HUDEP-2 (cell line): ENCODE measurements at regions not wholly inside any gene's neighbourhood (a gene's known extent, or its start where the extent isn't known, plus 50 kb on each side); places are given as distances from the start of the nearest gene placed in this dataset.
"Not testable (repeated sequence)": the region's sequence is repeated elsewhere in the genome, so short reads cannot be mapped to it uniquely, and the experiment has no call there.

Experiments
- DNase-seq, 76 experiments: peaks; one replicate each; lab custom pipeline; 2025; ENCODE audit not compliant: unreplicated experiment in 76 of 76; lab: John Stamatoyannopoulos, UW

DNA sequence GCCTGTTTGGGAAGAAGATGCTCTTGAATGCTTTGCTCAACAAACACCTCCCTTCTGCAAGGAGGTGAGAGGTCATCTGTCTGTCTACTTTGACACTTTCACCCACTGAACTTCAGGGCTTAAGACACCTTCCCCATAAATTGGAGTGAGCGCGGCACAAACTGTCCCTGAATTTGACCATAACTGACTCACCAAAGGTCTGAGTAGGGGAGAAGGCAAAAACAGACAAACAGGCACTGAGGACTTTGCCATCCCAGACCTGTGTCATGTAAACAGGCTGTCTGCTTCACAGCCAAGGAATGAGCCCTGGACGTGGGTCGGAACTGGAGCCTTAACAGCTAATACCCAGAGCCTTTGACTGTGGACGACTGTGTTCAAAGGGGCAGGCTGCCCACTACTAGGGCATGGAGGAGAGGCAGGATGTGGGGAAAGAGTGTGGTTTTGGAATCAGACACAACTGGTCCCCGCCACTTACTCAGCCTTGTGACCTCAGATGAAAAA lies 320.9 kb upstream of the KLF4 start:
- no peak for DNase-seq

DNA sequence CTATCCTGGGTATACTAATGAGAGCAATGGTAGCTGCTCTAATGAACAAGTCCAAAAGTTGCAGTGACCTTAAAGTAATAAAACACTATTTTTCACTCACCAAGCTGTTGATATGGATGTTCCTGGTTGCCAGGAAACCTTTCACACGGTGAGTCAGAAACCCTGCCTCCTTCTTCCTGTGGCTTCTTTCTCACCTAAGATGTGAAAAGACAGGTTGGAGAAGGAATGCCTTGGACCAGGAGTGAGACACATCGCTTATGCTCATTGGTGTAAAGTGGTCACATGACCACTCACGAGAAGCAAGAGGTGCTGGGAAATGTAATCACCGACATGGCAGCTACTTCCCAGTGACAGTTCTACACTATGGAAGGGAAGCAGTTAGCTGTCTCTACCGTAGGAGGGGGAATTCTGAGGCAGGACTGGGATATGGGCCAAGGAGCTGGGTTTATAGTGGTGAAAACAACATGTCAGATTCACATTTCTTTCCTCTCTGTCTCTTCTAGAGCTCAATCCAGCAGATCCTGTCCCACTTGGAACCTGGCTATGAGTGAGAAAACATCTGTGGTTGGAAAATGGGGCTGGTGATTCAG lies 320.4 kb upstream of the KLF4 start:
- no peak for DNase-seq

DNA sequence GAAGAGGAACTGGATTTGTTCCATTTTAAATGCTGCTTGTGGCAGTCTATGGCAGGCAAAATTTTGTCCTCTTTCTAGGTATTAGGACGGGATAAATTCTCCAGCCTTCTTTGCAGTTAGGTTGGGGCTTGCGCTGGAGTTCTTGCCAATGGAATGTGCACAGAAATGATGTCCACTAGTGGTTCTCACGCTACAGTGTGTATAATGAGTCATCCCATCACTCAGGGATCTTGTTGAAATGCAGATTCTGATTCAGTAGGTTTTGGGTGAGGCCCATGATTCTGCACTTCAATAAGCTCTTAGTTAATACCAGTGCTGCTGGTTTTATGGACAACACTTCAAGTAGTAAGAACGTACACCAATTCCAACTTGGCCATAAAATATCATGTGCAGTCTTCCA lies 317.6 kb upstream of the KLF4 start:
- no peak for DNase-seq

DNA sequence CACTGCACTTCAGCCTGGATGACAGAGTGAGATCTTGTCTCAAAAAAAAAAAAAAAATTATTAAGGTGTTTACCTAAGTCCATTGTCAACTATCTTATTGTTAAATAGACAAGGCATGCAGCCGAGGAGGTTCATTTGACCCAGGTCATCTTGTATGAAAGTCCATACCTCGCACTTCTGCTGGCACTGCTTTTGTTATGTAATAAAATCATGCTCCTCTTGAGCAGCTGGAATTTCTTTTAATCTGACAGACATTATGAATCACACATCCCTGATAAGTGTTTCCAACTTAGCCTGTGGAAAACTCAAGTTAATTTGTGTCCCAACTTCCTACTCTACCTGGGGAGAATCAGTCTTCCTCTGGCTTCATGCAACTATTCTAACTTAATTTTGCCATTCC lies 315.6 kb upstream of the KLF4 start:
- DNase-seq = no peak

DNA sequence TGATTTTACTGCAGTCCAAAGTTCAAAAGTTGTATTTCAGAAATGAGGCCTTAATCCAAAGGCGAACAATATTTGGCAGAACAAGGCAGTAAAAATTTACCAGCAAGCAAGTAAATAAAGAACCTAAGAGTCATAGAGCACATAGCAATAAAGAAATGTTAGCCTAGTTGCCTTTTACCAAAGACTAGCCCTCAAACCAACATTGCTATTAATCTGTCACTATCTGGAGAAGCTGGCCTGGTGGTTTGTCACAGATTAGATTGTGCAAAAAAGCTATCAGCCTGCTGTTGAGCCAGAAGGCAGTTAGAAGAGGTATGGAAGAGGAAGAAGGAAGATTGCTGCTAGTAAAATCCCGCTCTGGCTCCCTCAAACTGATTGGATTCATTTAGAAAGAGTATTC lies 304.7 kb upstream of the KLF4 start:
- peak in 34 of 76 experiments; percentile 1 to 57 (median 14) for DNase-seq

DNA sequence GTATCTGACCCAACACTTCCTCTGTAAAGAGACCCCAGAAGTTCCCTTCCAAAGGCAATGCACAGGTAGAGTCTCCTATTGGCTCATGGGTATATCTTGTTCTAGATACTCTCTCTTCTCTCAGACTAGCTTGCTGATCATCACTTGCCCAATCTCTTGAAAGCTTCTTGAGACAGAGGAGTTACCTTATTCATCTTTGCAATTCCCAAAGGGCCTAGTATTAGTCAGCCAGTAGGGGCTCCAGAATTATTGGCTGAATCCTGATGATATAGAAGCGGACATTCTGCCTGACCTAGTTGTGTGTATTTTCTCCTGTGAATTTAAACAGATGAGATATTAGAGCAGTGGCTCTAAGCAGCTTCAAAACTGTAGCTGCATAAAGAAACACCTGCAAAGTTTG lies 304.0 kb upstream of the KLF4 start:
- DNase-seq = no peak

DNA sequence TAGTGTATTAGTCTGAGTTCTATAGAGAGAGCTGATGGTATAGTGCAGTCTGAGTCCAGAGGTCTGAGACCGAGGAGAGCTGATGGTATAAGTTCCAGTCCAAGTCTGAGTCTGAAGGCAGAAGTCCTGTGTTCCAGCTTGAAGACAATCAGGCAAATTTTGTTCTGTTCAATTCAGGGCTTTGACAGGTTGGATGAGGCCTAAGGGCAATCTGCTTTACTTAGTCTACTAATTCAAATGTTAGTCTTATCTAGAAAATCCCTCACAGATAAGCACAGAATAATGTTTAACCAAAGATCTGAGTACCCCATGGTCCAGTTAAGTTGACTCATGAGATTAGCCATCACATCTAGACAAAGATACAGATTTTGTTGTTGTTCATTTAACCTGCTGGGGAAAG lies 303.0 kb upstream of the KLF4 start:
- DNase-seq = no peak

DNA sequence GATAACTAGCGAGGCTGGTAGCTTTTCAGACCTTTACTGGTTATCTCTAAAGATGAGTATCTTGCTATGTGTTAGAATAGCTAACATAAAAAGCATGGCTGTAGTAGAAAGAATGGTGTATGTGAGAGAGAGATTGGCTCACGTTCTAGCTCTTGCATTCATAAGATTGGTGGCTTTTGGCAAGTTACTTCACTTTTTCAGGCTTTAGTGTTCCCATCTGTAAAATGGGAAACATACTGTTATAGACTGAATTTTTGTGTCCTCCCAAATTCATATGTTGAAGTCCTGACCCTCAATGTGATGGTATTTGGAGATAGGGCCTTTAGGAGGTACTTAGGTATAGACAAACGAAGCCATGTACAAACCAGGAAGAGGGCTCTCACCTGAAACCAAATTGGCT lies 302.4 kb upstream of the KLF4 start:
- no peak for DNase-seq

DNA sequence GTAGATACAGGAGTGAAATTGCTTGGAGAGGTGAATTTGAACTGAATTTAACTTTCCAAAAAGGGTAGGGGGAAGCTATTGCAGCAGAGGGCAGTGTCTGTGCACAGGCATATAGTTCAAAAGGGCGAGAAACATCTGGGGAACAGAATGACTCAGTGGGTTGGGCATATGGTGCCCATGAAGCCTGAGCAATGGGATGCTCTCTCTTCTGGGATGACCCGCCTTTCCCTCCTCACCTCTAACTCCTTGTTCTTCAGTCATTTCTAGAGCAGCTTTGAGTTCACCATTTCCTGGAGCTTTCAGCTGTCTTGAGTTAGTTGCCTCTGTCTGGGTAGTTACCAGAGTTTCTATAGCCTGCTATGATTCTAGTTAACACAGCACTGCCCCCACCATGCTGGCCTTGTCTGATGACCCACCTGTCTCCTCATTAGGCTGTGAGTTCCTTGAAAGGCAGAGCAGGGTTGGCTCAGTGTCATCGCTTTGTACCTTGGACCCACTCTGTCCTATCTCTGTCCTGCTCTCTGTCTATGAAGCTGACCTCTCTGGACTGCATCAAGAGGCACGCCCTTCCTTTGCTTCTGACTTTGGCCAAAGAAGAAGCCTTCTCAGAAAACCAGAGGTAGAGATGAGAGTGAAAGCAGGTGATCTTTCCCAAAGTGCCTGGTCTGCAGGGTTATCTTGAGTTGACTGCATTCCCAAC lies 299.6 kb upstream of the KLF4 start:
- no peak for DNase-seq

DNA sequence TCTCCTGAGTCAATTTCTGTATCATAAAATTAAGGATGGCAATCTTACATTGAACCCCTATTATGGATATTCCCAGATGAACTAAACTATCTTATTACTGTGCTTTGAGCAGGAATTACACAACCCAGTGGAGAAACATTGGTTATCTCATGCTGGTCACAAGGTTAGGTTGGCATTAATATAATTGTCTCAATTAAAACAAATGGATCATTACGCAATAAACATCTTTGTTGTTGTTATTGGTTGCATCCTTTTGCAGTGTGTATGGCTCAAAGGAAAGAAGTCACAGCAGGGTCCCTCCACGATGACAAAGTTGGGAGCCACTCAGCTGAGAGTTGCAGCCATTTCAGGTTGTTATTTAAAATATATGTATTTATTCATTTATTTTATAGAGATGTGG lies 297.0 kb upstream of the KLF4 start:
- DNase-seq = no peak

DNA sequence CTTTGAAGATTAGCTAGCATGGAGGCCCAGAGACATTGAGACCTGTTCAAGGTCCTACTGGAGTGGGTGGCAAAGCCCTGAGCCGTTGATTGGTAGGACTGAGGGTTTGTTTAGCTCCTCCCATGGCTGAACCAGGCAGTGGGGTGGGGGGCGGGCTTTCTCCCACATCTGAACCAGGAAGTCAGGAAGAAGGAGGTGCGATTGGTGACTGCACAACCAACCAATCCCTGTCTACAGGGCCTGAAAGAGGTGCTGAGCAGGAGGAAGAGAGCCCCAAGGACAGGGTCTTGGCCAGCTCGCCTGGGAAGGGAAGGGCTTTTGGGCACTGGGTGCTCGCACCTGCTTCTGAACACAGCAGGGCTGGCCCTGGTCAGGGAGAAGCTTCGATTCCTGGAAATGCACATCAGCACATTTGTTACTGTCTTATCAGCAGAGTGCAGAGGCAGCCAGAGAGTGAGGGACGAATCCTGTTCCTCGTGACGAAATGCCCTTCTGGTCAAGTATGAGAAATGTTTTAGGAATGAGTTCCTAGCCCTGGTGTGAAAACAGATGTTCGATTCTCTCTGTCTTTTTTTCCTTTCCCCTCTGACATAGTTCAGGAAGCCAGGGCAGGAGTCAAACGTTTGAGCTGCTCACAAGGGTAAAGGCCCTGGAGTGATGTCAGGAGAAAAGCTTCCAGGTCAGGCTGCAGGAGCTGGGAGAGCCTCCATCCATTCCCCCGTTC lies 294.8 kb upstream of the KLF4 start:
- DNase-seq = peak; percentile 12 to 94 (median 86)

DNA sequence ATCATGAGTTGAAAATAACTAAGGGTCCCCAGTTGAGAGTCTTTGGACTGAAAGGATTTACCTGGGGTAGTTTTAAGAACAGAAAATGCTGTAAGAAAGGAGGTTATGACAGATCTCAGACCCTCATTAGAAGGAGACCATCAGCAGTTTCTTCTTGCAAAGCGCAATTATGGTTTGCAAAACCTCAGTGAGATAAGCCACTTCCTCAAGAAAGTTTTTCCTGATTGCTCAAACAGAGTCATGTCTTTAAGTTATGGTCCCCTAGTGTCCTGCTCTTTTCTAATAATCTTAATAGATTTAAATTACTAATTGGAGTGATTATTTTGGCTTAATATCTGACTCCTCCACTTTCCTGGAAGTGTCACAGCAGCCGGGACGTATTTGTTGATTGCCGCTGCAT lies 293.2 kb upstream of the KLF4 start:
- no peak for DNase-seq

DNA sequence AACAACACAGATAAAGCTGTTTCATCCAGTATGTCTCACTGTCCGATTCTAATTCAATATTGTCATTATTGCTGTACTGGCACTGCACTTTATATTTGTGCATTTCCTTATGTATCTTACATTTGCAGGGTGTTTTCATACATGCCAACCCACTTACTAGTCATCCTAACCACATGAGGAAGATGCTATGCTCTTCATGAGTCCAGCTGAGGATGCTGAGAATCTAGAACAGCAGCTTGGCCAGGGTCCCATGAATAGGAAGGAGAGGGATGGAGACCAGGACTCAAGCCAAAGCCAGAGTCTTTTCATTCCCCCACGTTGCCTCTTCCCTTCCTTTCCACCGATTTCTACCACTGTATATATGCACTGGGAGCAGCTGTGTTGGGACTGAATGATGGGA lies 292.8 kb upstream of the KLF4 start:
- DNase-seq = no peak

DNA sequence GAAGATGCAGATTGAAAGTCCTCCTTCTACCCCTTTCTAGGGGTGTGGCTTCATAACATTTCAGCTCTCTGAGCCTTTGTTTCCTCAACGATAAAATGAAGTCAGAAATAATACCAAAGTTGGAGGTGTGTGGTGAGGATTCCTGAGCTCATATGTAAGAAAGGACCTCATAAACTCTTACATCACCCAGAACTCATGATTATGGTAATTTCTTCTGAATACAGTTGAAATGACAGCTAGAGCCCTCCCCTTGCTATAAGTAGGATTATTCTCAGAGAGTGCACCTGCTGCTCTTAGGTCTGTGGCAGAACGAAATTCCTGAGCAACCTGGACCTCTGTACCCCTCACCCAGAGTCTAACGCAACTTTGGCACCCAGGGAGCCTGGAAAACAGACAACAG lies 291.4 kb upstream of the KLF4 start:
- no peak for DNase-seq

DNA sequence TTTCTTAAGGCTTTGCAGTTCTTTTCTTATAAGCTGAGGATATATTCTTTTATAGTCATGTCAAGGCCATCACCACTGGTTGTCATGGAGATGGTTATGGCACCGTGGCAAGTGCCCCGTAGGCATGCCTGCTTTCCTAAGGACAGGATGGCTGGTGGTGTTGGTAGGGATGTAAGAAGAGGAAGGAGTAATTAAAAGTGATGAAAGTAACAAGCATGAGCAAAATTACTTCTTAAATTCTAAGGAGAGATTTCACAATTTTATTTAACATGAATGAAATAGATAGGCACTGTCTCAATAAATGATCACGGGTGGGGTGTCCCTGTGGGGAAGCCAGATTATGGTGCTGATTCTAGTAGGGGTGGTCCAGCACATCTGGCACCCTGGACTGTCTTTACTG lies 290.2 kb upstream of the KLF4 start:
- no peak for DNase-seq

DNA sequence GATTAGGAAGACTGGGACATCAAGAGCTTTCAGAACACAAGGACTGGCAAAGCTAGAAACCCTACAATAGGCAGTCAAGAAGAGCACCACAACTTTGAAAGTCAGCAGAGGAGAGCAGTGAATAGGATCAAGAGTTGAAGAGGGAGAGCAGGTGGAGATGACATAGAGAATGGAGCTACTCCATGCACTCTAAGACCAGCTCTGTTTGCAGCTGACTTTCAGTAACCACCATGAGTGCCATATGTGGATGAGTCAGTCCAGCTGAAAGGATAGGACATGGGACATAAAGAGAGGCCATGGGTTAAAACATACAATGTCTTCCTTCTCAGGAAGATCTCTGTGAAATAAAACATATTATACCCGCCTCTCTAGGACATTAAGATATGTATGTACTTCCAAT lies 289.1 kb upstream of the KLF4 start:
- DNase-seq = no peak

DNA sequence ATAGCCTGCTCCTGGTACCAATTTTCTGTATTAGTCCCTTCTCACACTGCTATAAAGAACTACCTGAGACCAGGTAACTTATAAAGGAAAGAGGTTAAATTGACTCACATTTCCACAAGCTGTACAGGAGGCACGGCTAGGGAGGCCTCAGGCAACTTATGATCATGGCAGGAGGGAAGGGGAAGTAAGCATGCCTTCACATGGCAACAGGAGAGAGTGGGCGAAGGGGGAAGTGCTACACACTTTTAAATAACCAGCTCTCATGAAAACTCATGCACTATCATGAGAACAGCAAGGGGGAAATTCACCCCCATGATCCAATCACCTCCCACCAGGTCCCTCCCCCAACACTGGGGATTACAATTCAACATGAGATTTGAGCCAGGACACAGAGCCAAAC lies 284.5 kb upstream of the KLF4 start:
- DNase-seq = not testable (repeated sequence)

DNA sequence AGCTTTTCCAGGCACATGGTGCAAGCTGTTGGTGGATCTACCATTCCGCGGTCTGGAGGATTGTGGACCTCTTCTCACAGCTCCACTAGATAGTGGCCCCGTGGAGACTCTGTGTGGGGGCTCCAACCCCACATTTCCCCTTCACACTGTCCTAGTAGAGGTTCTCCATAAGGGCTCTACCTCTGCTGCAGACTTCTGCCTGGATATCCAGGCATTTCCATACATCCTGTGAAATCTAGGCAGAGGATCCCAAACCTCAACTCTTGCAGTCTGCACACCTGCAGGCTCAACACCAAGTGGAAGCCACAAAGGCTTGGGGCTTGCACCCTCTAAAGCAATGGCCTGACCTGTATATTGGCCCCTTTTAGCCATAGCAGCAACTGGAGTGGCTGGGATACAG lies 283.4 kb upstream of the KLF4 start:
- DNase-seq = no peak

DNA sequence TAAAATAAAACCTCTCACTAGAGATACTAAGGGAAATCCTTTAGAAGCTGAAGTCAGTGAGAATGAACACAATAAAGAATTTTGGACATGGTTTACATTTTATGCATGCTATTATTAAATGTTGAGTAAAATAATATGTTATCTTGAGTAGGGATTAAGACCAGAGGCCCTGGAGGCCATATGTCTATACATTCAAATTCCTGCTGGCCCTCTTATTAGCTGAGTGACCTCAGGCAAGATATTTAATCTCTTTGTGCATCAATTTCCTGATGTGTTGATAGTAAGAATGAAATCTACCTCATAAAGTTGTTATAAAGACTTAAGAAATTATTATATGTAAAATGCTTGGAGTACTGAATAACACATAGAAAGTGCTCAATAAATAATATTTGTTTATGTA lies 281.1 kb upstream of the KLF4 start:
- DNase-seq = no peak

DNA sequence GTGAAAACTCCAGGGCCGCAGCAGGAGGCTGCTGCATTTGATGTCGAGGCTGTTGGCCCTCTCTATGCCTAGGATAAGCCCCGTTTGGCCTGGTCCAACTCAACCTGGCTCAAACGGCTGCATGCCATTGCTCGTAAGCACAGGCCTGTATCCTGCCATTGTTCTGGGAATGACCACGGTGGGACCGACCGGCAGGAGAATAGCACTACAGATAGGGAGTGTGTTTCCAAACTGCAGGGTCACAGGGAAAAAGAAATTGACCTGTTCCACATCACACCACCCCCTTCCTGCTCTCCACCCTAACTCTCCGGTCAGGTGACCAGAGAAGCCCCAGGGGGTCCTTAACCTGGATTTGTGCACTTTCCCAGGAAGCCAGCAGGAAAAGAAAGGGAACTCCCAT lies 278.7 kb upstream of the KLF4 start:
- no peak for DNase-seq

DNA sequence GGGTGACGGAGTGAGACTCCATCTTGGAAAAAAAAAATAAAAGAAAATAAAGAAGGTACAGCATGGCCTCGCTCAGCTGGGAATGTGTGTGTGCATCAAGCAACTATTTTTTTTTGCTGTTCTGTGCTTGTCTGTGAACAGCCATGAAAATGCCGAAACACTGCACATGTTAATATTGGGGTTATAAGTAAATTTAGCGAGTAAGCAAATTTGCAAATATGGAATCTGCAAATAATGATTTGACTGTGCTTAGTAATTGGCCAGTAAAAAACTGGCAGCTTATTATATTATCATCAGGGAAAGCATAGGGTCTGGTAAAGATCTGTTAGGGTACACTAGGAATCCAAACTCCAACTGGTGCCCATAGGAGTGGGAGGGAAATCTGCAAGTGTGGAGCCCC lies 278.1 kb upstream of the KLF4 start:
- DNase-seq = no peak

DNA sequence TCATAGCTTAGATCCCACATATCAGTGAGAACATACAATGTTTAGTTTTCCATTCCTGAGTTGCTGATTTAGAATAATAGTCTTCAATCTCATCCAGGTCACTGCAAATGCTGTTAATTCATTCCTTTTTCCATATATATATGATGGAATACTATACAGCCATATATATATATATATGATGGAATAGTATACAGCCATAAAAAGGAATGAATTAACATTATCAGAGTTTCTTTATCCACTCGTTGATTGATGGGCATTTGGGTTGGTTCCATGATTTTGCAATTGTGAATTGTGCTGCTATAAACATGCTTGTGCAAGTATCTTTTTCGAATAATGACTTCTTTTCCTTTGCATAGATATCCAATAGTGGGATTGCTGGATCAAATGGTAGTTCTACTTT lies 273.9 kb upstream of the KLF4 start:
- not testable (repeated sequence) for DNase-seq
